Activated CD4-positive, alpha-beta T cell treated with anti-CD3 and anti-CD28 coated beads, Interleukin-2, Interleukin-4, amounts not matched to agents 100 ng/mL and 50 ng/mL, durations not matched to agents 16 hours and 8 hours (primary cell): ENCODE measurements at regions not wholly inside any gene's neighbourhood (a gene's known extent, or its start where the extent isn't known, plus 50 kb on each side); places are given as distances from the start of the nearest gene placed in this dataset.

Source experiments
- DNase-seq: peaks from one replicate; pipeline ENCODE4 v3.0.0-alpha.2; 2020; ENCODE audit warnings: low spot score

DNA sequence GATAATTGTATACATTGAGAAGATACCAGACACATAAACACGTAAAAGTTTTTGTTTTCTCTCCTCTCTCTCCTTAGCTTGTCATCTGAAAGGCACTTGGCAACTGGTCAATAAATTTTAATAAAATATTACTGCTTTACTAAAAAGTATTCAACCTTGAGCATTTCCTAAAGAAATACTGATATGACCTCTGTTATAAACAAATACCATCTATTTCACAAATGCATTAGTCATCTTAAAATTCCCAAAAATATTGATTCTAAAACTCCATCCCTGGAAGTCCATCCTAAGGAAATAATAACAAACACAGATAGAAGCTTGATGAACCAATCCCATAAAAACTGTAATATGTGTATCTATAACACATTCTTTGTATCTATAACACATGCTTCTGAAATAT, 483.2 kb downstream of the TLR4 start:
- DNase-seq: no peak

DNA sequence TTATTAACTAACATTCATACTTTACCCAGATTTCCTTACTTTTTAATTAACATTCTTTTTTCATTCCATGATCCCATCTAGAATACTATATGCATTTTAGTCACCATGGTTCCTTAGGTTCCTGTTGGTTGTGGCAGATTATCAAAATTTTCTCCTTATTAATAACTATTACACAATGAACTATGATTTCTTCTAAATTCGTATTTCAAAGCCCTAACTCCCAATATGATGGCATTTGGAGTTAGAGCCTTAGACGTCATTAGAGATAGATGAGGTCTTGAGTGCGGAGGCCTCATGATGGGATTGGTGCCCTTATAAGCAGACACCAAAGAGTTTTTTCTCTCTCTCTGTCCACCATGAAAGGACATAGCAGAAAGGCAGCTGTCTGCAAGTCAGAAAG, 485.4 kb downstream of the TLR4 start:
- no peak for DNase-seq

DNA sequence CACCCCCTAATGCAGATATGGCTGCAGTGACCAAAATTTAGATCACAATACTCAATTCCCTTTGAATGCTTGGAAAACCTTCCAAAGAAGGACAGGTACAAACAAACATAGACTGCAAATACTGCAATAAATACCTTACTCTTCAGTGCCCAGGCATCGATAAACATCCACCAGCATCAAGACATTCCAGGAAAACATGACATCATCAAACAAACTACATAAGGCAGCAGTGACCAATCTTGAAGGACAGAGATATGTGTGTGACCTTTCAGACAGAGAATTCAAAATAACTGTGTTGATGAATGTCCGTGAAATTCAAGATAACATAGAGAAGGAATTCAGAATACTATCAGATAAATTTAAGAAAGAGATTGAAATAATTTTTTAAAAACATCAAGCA, 488.6 kb downstream of the TLR4 start:
- no peak for DNase-seq

- DNase-seq: no peak
These were observed 505.1 kb downstream of the TLR4 start for GRCh38 chr9:118209343-118209742.

DNA sequence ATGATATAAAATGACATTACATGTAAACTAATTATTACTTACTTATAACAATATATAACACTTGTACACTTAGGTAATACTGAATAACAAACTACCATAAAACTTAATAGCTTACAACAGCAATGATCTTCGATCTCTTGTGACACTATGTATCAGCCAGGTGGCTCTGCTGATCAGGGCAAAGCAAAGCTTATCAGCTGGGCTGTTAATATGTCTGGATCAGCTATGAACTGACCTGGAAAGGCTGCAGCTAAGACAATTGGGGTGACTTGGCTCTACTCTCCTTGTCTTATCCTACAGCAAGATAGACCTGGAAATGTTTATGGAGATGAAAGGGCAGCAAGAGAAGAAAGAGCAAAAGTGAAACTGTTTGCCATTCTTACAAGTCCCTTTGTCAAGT, 511.3 kb downstream of the TLR4 start:
- DNase-seq: no peak

DNA sequence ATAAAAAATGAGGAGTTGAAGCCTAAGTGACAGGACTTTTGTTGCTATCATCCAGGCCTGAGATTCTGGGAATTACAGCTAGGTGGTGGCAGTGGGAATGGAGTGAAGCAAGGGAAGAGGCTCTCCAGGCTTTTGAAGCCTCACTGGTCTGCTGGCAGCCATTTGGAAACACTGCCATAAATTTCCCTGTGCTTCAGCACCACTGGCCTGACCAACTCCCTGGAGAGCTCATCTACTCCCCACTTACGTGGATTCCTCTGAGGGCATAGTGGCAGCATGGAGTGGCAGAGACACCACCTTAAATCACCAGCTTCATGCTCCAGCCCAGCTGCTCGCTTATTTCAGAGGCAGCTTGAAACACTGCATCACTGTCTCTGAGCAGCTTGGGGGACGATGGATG, 518.2 kb downstream of the TLR4 start:
- DNase-seq: no peak

DNA sequence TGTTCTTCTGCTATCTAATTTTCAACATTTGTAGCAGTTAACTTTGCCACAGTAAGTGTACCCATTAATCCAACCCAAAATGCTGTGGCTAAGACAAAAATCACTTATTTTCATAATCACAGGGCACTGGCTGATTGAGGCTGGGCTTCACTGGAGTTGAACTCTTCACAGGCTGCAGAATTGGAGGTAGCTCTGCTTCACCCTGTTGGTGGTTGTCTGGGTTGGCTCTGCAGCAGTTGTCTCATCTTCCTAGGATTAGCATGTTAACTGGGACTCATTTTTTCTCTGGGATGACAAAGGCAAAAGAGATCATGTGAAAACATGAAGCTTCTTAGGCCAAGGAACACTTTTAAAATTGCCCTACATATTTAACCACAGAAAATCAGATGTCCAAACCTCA, 518.9 kb downstream of the TLR4 start:
- no peak for DNase-seq

DNA sequence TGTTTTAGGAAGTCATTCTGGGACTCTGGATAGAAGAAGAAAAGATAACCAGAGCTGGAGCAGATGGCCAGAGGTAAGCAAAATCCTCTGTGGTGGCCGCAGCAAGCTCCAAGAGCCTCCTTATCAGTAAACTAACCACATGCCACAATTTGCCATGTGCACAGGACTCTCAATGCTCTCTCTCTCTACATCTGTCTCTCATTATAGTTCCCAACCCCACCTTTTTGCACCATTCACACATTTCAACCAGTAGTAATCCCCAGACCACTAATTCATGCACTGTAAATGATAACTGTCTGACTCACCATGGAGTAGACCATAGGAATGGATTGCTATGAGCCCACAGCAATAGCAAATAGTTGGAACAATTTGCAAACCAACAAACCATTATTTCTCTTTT, 526.1 kb downstream of the TLR4 start:
- DNase-seq: no peak

DNA sequence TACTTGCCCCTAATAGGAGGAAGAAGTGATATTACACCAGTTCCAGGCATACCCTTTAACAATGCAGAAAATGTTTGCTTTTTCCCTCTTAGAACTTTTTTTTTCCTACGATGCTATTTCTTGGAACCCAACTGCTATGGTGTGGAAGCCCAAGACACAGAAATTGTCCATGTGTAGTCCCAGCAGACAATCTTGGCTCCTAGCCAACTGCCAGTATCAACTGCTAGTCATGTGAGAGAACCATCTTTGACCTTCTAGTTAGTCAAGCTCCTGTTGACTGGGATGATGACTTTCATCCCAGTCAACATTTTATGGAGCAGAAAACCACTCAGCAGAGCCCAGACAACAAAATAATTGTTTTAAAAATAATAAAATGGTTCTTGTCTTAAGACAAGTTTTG, 532.4 kb downstream of the TLR4 start:
- DNase-seq: no peak

GRCh38 chr9:118238139-118238538, 533.9 kb downstream of the TLR4 start:
- no peak for DNase-seq

- no peak for DNase-seq
These were observed 547.8 kb downstream of the TLR4 start for GRCh38 chr9:118252027-118252426.

DNA sequence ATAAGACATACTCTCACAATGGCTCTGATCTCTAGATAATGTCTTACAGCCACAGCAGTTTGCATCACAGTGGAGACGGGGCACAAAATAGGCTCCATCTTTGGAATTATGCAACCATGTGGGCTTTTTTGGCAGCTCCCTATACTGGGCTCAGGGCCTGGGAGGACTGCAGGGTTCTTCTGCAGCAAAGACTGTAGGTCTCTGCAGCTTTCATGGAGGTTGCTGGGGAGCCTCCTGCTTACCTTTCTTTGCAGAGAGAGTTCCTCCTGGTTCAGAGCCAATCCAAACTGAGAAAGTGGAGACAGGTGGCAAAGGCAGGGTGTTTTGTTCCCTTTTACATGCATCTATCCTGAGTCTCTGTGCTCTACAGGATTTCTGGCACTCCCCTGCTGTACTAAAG, 558.0 kb downstream of the TLR4 start:
- DNase-seq: no peak

GRCh38 chr9:118263949-118264348, 559.7 kb downstream of the TLR4 start:
- no peak for DNase-seq

DNA sequence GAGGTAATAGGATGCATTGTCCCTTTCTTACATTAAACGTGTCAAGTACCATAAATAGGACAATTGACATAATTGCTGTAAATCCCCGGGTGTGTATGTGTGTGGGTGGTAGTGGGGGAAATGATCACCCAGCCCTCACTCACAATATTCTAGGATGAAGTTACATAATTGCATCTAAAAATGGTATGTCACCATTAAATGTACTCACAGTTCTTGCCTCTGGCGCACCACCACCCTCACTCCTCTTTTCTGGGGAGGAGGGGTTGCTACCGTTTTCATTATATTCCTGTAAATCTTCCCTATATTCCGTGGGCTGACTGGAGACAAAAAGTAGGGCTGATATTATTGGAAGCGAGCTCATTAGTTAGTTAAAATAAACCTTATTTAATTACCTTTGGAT, 563.8 kb downstream of the TLR4 start:
- no peak for DNase-seq

DNA sequence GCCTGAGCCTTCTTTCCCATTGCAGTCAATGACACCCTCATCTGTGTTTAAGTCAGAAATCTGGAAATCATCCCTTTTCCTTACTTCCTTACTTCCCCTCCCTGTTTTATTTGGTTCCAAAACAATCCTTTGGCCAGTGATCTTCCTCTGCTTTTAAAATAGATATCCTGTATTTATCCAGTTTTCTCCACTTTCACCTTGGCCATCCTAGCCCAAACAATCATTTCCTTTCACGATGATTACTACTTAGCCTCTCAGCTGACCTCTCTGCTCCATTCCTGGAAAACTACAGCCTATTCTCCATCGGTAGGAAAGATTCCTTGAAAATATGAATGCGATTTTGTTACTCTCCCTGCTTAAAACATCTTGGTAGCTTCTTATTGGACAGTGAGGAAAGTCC, 565.4 kb downstream of the TLR4 start:
- DNase-seq: no peak

DNA sequence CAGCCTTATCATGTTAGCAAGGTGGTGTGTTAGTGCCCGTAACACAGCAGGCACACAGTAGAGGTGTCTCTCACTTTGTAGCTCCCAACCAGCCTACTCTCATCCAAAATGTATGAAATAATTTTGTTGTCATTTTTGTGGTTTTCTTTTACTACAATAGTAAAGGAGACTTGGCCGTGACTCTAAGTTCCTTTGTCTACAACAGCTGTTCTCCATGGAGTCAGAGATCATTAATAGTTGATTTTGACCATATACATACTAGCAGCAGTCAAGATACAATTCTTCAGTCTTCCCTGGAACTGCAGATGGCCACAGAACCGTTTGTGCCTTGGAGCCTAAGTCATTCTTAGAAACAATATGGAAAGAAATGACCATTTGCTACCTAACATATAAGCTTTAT, 567.1 kb downstream of the TLR4 start:
- no peak for DNase-seq

DNA sequence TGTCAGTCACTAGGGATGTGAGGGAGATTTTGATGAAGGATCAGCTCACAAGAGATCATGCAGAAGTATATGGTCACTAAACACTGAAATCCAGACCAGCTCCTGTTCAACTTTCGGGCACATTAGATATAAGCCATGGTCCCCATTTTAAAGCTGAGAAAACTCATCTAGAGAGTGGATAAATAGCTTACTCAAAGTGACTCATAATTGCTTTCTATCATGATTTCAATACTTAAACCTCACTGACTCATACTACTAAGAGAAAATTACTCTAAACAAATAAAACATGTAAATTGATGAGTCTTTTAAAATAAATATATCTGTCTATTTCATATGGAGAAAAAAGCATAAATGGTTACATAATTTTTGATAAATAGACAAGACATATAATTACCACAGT, 567.7 kb downstream of the TLR4 start:
- DNase-seq: no peak

DNA sequence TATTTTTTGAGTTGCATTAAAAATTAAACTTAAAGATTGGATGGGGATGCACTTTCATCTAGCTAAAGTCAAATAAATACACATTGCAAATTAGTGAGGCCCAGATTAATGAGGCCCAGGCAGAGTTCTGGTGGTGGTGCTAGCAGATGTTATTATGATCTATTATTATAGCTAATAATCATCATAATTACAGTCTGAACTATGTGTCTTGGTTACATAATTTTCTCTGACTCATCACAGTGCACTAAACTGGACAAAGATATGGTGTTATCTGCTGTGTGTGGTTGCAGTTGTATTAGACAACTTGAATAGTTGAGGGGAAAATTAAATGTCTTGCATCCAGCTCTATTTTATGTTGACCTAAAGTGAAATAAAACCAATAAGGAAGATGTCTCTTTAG, 568.8 kb downstream of the TLR4 start:
- no peak for DNase-seq

GRCh38 chr9:118276784-118277183, 572.6 kb downstream of the TLR4 start:
- no peak for DNase-seq

DNA sequence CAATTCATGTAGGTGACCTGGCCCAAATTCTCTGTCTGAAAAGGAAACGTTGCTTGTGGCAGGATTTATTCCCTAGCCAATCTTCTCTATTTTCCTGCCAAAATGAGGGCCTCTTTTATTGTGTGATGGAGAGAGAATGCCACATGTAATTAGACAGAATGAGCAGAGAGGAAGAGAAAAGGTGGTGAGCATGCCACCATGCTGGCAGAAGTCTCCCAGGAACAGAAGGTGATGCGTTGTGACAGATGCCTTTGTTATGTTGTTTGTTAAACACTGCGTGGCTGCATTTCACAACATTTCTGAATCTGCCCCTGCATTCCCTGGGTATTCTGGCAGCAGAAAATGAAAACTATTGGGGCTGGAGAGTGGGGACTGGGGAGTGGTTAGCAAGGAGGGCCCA, 577.6 kb downstream of the TLR4 start:
- DNase-seq: no peak

GRCh38 chr9:118283488-118283887, 579.3 kb downstream of the TLR4 start:
- DNase-seq: no peak

DNA sequence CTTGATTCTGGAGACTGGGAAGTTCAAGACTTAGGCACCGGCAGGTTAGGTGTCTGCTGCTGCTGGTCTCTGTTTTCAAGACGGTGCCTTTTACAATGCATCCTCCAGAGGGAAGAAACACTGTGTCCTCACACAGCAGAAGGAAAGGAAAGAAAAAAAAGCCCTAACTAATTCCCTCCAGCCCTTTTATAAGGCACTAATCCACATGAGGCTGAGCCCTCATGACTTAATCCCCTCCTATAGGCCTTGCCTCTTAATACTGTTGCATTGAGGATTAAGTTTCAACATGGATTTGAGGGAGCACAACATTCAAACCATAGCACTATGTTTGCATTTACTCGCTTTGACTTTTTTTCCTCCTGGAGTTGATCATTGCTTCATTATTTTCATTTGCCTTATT, 585.9 kb downstream of the TLR4 start:
- no peak for DNase-seq

DNA sequence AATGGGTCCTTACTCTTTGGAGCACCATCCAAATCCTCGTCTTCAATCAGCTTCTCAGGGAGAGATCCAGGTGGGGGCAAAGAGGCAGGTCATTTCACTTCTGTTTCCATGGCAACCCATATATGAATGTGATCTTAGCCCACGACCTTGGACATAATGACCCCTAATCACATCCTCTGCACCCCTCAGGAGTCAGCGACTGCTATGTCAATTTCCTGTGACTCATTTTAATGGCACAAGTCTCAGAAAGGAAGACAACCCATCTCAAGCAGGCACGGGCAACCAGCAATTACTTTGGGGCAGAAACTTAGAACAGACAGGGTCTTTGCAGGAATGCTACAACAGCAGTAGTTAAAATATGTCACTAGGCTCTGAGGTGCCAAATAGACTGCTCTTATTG, 591.2 kb downstream of the TLR4 start:
- no peak for DNase-seq

GRCh38 chr9:118302721-118303120, 598.5 kb downstream of the TLR4 start:
- no peak for DNase-seq

GRCh38 chr9:118303216-118303615, 599.0 kb downstream of the TLR4 start:
- no peak for DNase-seq
